ENCODE measurements at regions not wholly inside any gene's neighbourhood (a gene's known extent, or its start where the extent isn't known, plus 50 kb on each side); places are given as distances from the start of the nearest gene placed in this dataset.

- TF ChIP-seq CTCF (conservative IDR thresholded peaks at IDR 0.05; ENCODE audit: low read depth, low read length) (no peak), EZH2 (IDR thresholded peaks at IDR 0.05; ENCODE audit: low read length, unreplicated experiment) (no peak)
Observed at GRCh38 chrX:129125122-129125914, 398.0 kb downstream of the SMARCA1 start.
